Neutrophil (primary cell): ENCODE measurements at regions not wholly inside any gene's neighbourhood (a gene's known extent, or its start where the extent isn't known, plus 50 kb on each side); places are given as distances from the start of the nearest gene placed in this dataset.

Experiments
- H3K27ac ChIP-seq: fragments of 200-600 bp; sonication (generic); 2 replicates; pipeline ENCODE4 v1.5.1; 2016; ENCODE audit warnings: mild to moderate bottlenecking, moderate library complexity
- H3K27me3 ChIP-seq: fragments of 200-600 bp; sonication (generic); 2 replicates; pipeline ENCODE4 v1.6.0; 2016; ENCODE audit warnings: mild to moderate bottlenecking
- H3K36me3 ChIP-seq: fragments of 200-600 bp; sonication (generic); 2 replicates; pipeline ENCODE4 v1.5.1; 2017
- H3K4me1 ChIP-seq, 2 experiments: fragments of 200-600 bp in 1 of 2; sonication (generic) in 1 of 2; 1 replicate in 1 of 2; 2 replicates in 1 of 2; pipeline versions ENCODE4 v1.5.1 to v1.6.1; 2013 to 2016; ENCODE audit warnings: low read depth in 1 of 2, low read length in 1 of 2, mild to moderate bottlenecking in 1 of 2, moderate library complexity in 1 of 2; ENCODE audit not compliant: control insufficient read depth in 1 of 2, insufficient read depth in 1 of 2
- H3K4me3 ChIP-seq, 2 experiments: fragments of 200-600 bp in 1 of 2; sonication (generic) in 1 of 2; 1 replicate in 1 of 2; 2 replicates in 1 of 2; pipeline ENCODE4 v1.5.1; 2013 to 2016; ENCODE audit warnings: low read depth in 1 of 2, low read length in 1 of 2, mild to moderate bottlenecking in 1 of 2, moderate library complexity in 1 of 2
- H3K9me3 ChIP-seq: fragments of 200-600 bp; sonication (generic); 2 replicates; pipeline ENCODE4 v1.5.1; 2016
- TF ChIP-seq, protein P1 (sequence below): fragments of 200-600 bp; sonication (generic); IDR thresholded peaks from 2 replicates; pipeline ENCODE4 v1.5.1; 2016; ENCODE audit warnings: antibody characterized with exemption

GRCh38 chr7:131072505-131073091 is 255.1 kb upstream of the MKLN1 start:
- no peak overlapping the region for H3K4me3 ChIP-seq
- H3K27ac ChIP-seq, result peak overlapping the region; percentile 68
- peaks cover 0 to 17% of the 10 kb centered on the region in 2 experiments for H3K4me1 ChIP-seq

DNA sequence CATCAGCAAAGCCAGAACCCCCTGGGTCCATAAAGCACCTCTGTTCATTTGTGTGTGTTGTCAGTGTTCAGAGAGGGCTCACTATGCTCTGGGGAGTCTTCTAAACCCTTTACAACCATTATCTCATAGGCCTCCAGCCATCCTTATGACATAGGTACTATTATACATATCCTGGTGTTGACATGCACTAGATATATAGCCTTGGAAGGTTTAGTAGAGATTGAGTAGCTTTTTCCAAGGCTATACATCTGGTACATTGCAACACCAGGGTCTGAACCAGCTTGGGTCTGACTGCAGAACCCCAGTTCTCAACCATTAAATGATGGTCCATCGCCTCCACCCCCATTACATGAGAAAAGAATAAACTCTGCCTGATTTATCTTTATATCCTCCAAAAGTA is 253.6 kb upstream of the MKLN1 start:
- Histone ChIP-seq H3K27me3 (no peaks in the 10 kb centered on the region), H3K4me1 (peaks cover 0 to 17% of the 10 kb centered on the region in 2 experiments), H3K27ac (peak overlapping the region; percentile 1), H3K4me3 (no peak overlapping the region), H3K9me3 (no peaks in the 10 kb centered on the region), H3K36me3 (peaks cover 38% of the 10 kb centered on the region)
- TF ChIP-seq, protein P1, sequence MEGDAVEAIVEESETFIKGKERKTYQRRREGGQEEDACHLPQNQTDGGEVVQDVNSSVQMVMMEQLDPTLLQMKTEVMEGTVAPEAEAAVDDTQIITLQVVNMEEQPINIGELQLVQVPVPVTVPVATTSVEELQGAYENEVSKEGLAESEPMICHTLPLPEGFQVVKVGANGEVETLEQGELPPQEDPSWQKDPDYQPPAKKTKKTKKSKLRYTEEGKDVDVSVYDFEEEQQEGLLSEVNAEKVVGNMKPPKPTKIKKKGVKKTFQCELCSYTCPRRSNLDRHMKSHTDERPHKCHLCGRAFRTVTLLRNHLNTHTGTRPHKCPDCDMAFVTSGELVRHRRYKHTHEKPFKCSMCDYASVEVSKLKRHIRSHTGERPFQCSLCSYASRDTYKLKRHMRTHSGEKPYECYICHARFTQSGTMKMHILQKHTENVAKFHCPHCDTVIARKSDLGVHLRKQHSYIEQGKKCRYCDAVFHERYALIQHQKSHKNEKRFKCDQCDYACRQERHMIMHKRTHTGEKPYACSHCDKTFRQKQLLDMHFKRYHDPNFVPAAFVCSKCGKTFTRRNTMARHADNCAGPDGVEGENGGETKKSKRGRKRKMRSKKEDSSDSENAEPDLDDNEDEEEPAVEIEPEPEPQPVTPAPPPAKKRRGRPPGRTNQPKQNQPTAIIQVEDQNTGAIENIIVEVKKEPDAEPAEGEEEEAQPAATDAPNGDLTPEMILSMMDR, result no peak

More at GRCh38 chr7:131072505-131073091, 255.1 kb upstream of the MKLN1 start:
- Histone ChIP-seq H3K36me3 (peaks cover 42% of the 10 kb centered on the region), H3K27me3 (no peaks in the 10 kb centered on the region), H3K9me3 (no peaks in the 10 kb centered on the region)
- TF ChIP-seq, protein P1, result no peak

GRCh38 chr7:131074585-131074984 is 253.1 kb upstream of the MKLN1 start:
- TF ChIP-seq, protein P1, result no peak
- Histone ChIP-seq H3K27ac (peak overlapping the region; percentile 1), H3K36me3 (peaks cover 44% of the 10 kb centered on the region), H3K9me3 (no peaks in the 10 kb centered on the region), H3K4me1 (peaks cover 0 to 17% of the 10 kb centered on the region in 2 experiments), H3K4me3 (no peak overlapping the region), H3K27me3 (no peaks in the 10 kb centered on the region)

- TF ChIP-seq, protein P1, result no peak
These were observed 252.3 kb upstream of the MKLN1 start for GRCh38 chr7:131075406-131075805.

DNA sequence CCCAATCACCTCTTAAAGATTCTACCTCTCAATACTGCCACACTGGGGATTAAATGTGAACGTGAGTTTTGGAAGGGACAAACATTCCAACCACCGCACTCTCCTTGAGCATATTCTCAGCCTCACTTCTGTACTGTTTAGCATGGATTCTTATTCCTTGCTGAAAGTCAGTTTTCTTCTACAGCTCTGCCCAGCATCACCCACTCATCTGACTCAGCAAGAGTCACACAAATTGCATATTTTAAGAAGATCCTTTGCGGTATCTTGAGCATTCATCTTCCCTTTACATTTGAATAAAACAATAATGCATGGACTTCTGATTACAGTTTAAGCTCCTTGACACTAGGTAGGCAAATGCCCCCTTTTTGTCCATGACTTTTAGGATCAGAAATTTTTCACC is 251.6 kb upstream of the MKLN1 start:
- H3K9me3 ChIP-seq, result no peaks in the 10 kb centered on the region
- no peak overlapping the region for H3K27ac ChIP-seq
- H3K36me3 ChIP-seq, result peaks cover 54% of the 10 kb centered on the region
- H3K4me1 ChIP-seq, result peaks cover 0 to 17% of the 10 kb centered on the region in 2 experiments
- TF ChIP-seq, protein P1, result no peak
- no peak overlapping the region for H3K4me3 ChIP-seq
- H3K27me3 ChIP-seq, result no peaks in the 10 kb centered on the region

More at GRCh38 chr7:131075406-131075805, 252.3 kb upstream of the MKLN1 start:
- Histone ChIP-seq H3K27ac (peak overlapping the region; percentile 12), H3K36me3 (peaks cover 50% of the 10 kb centered on the region), H3K4me1 (peaks cover 0 to 17% of the 10 kb centered on the region in 2 experiments), H3K9me3 (no peaks in the 10 kb centered on the region), H3K27me3 (no peaks in the 10 kb centered on the region), H3K4me3 (no peak overlapping the region)
